ENCODE measurements at regions not wholly inside any gene's neighbourhood (a gene's known extent, or its start where the extent isn't known, plus 50 kb on each side); places are given as distances from the start of the nearest gene placed in this dataset.

DNA sequence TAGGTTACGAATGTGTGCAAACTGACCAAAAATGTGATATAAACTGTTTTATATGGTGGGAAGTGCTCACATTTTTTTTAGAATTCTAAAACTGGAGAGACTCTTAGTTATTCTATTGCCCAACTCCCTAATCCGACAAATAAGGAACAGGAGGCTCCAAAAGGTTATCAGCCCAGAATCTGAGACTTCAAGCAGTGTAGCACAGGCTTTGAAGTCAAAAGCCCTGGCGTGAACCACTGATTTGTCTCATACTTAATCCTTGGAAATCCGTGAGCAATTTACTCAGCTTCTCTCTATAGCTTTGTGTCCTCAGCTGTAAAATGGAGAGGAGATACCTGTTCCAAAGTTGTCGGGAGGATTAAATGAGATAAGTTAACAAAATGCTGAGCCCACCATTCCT lies 368.8 kb upstream of the SASH1 start:
- ChIA-PET POLR2A (no interaction called here), CTCF (no interaction called here), RAD21 (ENCODE audit: low non-redundant PET in 1 of 2, low total read pairs in 2 of 2, uncharacterized antibody in 2 of 2, unreplicated experiment in 2 of 2) (no interaction called here)
- Histone ChIP-seq H3K9ac (ENCODE audit: low read length) (no peak overlapping the region), H3K27ac (ENCODE audit: low read depth, low read length) (no peak overlapping the region), H3K36me3 (ENCODE audit: control insufficient read depth in 1 of 2, insufficient read depth in 2 of 2, low read length in 2 of 2) (no peaks in the 10 kb centered on the region), H3K4me3 (replicated peaks in 1 of 2; ENCODE audit: low read depth in 1 of 2, low read length in 2 of 2) (no peak overlapping the region), H3K79me2 (ENCODE audit: insufficient read depth, low read length) (no peaks in the 10 kb centered on the region), H4K20me1 (ENCODE audit: insufficient read depth) (no peaks in the 10 kb centered on the region), H3K4me1 (ENCODE audit: control insufficient read depth in 1 of 2, insufficient read depth in 2 of 2, low read length in 2 of 2) (no peaks in the 10 kb centered on the region), H3K9me3 (ENCODE audit: control insufficient read depth in 1 of 2, insufficient read depth in 1 of 2, low read depth in 1 of 2, low read length in 2 of 2) (no peaks in the 10 kb centered on the region), H3K4me2 (ENCODE audit: low read length) (no peak overlapping the region), H3K9me2 (ENCODE audit: insufficient read depth) (no peaks in the 10 kb centered on the region), H3K27me3 (ENCODE audit: insufficient read depth, low read length) (no peaks in the 10 kb centered on the region), H2AFZ (ENCODE audit: low read depth, low read length, poor library complexity, severe bottlenecking) (no peak overlapping the region)
- intact Hi-C loops (cut with micrococcal nuclease): no loop called here
- DNase-seq (ENCODE audit: low read depth, low spot score): no peak
- BruUV-seq (replicated peaks): no TSS peak
- no peak for ATAC-seq
- TF ChIP-seq, protein P1, sequence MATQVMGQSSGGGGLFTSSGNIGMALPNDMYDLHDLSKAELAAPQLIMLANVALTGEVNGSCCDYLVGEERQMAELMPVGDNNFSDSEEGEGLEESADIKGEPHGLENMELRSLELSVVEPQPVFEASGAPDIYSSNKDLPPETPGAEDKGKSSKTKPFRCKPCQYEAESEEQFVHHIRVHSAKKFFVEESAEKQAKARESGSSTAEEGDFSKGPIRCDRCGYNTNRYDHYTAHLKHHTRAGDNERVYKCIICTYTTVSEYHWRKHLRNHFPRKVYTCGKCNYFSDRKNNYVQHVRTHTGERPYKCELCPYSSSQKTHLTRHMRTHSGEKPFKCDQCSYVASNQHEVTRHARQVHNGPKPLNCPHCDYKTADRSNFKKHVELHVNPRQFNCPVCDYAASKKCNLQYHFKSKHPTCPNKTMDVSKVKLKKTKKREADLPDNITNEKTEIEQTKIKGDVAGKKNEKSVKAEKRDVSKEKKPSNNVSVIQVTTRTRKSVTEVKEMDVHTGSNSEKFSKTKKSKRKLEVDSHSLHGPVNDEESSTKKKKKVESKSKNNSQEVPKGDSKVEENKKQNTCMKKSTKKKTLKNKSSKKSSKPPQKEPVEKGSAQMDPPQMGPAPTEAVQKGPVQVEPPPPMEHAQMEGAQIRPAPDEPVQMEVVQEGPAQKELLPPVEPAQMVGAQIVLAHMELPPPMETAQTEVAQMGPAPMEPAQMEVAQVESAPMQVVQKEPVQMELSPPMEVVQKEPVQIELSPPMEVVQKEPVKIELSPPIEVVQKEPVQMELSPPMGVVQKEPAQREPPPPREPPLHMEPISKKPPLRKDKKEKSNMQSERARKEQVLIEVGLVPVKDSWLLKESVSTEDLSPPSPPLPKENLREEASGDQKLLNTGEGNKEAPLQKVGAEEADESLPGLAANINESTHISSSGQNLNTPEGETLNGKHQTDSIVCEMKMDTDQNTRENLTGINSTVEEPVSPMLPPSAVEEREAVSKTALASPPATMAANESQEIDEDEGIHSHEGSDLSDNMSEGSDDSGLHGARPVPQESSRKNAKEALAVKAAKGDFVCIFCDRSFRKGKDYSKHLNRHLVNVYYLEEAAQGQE (IDR thresholded peaks at IDR 0.05; ENCODE audit: low read depth): no peak
- TF ChIP-seq, protein P2, sequence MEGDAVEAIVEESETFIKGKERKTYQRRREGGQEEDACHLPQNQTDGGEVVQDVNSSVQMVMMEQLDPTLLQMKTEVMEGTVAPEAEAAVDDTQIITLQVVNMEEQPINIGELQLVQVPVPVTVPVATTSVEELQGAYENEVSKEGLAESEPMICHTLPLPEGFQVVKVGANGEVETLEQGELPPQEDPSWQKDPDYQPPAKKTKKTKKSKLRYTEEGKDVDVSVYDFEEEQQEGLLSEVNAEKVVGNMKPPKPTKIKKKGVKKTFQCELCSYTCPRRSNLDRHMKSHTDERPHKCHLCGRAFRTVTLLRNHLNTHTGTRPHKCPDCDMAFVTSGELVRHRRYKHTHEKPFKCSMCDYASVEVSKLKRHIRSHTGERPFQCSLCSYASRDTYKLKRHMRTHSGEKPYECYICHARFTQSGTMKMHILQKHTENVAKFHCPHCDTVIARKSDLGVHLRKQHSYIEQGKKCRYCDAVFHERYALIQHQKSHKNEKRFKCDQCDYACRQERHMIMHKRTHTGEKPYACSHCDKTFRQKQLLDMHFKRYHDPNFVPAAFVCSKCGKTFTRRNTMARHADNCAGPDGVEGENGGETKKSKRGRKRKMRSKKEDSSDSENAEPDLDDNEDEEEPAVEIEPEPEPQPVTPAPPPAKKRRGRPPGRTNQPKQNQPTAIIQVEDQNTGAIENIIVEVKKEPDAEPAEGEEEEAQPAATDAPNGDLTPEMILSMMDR (IDR thresholded peaks at IDR 0.05 in 2 of 3, conservative IDR thresholded peaks at IDR 0.05 in 1 of 3; ENCODE audit: borderline replicate concordance in 1 of 3, insufficient read depth in 1 of 3, low read depth in 2 of 3, low read length in 2 of 3): no peak
- TF ChIP-seq ELF1 (IDR thresholded peaks at IDR 0.05; ENCODE audit: borderline replicate concordance, low read depth) (no peak), ZNF274 (IDR thresholded peaks at IDR 0.05; ENCODE audit: low read depth, low read length) (no peak), POLR2AphosphoS5 (IDR thresholded peaks at IDR 0.05; ENCODE audit: low read depth, low read length) (no peak), POLR2A (IDR thresholded peaks at IDR 0.05; ENCODE audit: borderline replicate concordance, extremely low read depth, insufficient read depth, insufficient read length) (no peak), TCF7L2 (IDR thresholded peaks at IDR 0.05; ENCODE audit: borderline replicate concordance, extremely low read depth, insufficient read depth, insufficient read length) (no peak)
- TF ChIP-seq, protein P3, sequence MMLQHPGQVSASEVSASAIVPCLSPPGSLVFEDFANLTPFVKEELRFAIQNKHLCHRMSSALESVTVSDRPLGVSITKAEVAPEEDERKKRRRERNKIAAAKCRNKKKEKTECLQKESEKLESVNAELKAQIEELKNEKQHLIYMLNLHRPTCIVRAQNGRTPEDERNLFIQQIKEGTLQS (IDR thresholded peaks at IDR 0.05): no peak
